Fibroblast of the aortic adventitia (primary cell): ENCODE measurements at regions not wholly inside any gene's neighbourhood (a gene's known extent, or its start where the extent isn't known, plus 50 kb on each side); places are given as distances from the start of the nearest gene placed in this dataset.

Source experiments
- DNase-seq: peaks from one replicate; pipeline ENCODE4 v3.0.0-alpha.2; 2010; ENCODE audit warnings: low read depth
- H3K4me3 ChIP-seq: 2 replicates; pipeline ENCODE4 v1.5.1; 2011; ENCODE audit warnings: low read depth, mild to moderate bottlenecking, control low read depth, low read length, moderate library complexity
- CTCF ChIP-seq: IDR thresholded peaks from 2 replicates; pipeline ENCODE4 v1.5.1; 2011; ENCODE audit warnings: mild to moderate bottlenecking, low read length, control low read depth, inconsistent platforms; ENCODE audit not compliant: insufficient read depth

- H3K4me3 ChIP-seq, result no peak overlapping the region
- DNase-seq, result no peak
- no peak for TF ChIP-seq CTCF
Measured at GRCh38 chr9:1332156-1332555, 282.0 kb downstream of the DMRT2 start.

GRCh38 chr9:1335174-1335573 is 285.0 kb downstream of the DMRT2 start:
- no peak for DNase-seq
- no peak for TF ChIP-seq CTCF
- H3K4me3 ChIP-seq, result no peak overlapping the region

GRCh38 chr9:1337169-1337568 is 287.0 kb downstream of the DMRT2 start:
- TF ChIP-seq CTCF, result no peak
- DNase-seq, result no peak
- H3K4me3 ChIP-seq, result no peak overlapping the region

GRCh38 chr9:1340390-1340789 is 290.2 kb downstream of the DMRT2 start:
- DNase-seq, result no peak
- TF ChIP-seq CTCF, result no peak
- no peak overlapping the region for H3K4me3 ChIP-seq

- DNase-seq, result no peak
- H3K4me3 ChIP-seq, result no peak overlapping the region
- no peak for TF ChIP-seq CTCF
Measured at GRCh38 chr9:1353291-1353690, 303.1 kb downstream of the DMRT2 start.

- no peak for DNase-seq
- no peak for TF ChIP-seq CTCF
- H3K4me3 ChIP-seq, result no peak overlapping the region
Measured at GRCh38 chr9:1354086-1354485, 303.9 kb downstream of the DMRT2 start.

GRCh38 chr9:1354606-1355005 is 304.4 kb downstream of the DMRT2 start:
- TF ChIP-seq CTCF, result no peak
- no peak overlapping the region for H3K4me3 ChIP-seq
- DNase-seq, result no peak
